Kidney (tissue), 13 donors: ENCODE measurements at regions not wholly inside any gene's neighbourhood (a gene's known extent, or its start where the extent isn't known, plus 50 kb on each side); places are given as distances from the start of the nearest gene placed in this dataset.

Experiments used
- DNase-seq, 5 donors: peaks; one replicate each; pipeline ENCODE4 v3.0.0-alpha.2; 2013 to 2020
- FAIRE-seq: peaks from 2 replicates; lab custom pipeline; 2012; peaks lifted over from hg19 to GRCh38; lab: Jason Lieb, UNC
- H3K27ac ChIP-seq, 2 donors: one replicate each; pipeline ENCODE4 v1.7.0; 2013; ENCODE audit warnings: low read depth in 2 of 2, low read length in 2 of 2, inconsistent platforms in 1 of 2
- H3K27me3 ChIP-seq: one replicate; pipeline ENCODE4 v1.7.1; 2013; ENCODE audit warnings: low read length, inconsistent platforms; ENCODE audit not compliant: control insufficient read depth, insufficient read depth
- H3K36me3 ChIP-seq, 3 donors: one replicate each; pipeline versions ENCODE4 v1.7.0 to v1.7.1; 2013; ENCODE audit warnings: low read length in 3 of 3, control low read depth in 1 of 3, inconsistent platforms in 1 of 3; ENCODE audit not compliant: insufficient read depth in 3 of 3, control insufficient read depth in 2 of 3
- H3K4me1 ChIP-seq, 3 donors: one replicate each; pipeline versions ENCODE4 v1.7.0 to v1.7.1; 2013; ENCODE audit warnings: low read length in 3 of 3, inconsistent platforms in 1 of 3, low read depth in 1 of 3; ENCODE audit not compliant: control insufficient read depth in 2 of 3, insufficient read depth in 2 of 3
- H3K4me3 ChIP-seq, 3 donors: one replicate each; pipeline versions ENCODE4 v1.7.0 to v1.8.1; 2013; ENCODE audit warnings: low read length in 3 of 3, control low read depth in 1 of 3, inconsistent platforms in 1 of 3
- H3K9ac ChIP-seq, 3 donors: one replicate each; pipeline versions ENCODE4 v1.7.0 to v1.7.1; 2013; ENCODE audit warnings: low read length in 3 of 3, control low read depth in 1 of 3, inconsistent platforms in 1 of 3
- H3K9me3 ChIP-seq, 3 donors: one replicate each; pipeline versions ENCODE4 v1.7.0 to v1.7.1; 2013; ENCODE audit warnings: low read length in 3 of 3, control low read depth in 1 of 3, inconsistent platforms in 1 of 3; ENCODE audit not compliant: control insufficient read depth in 2 of 3, insufficient read depth in 1 of 3
- CTCF ChIP-seq: IDR thresholded peaks from 3 replicates; pipeline ENCODE4 v1.5.1; 2012; ENCODE audit warnings: mild to moderate bottlenecking, moderate library complexity, borderline replicate concordance; ENCODE audit not compliant: insufficient read depth; ENCODE audit errors: extremely low read depth
- intact Hi-C: fragments of 100-400 bp; cut with DNase I; formaldehyde crosslinking; loops from one replicate; pipeline ENCODE4 v1.11.1; 2022
- donor health status: control.
- donor health status: control.
- donor health status: control.
- donor health status: control.
- donor health status: control.
- donor health status: DM: yes; HTN: yes; CAD: no.
- donor health status: Normal renal cell carcinoma (clear cell type).

GRCh38 chr15:69511015-69511414 is 58.4 kb downstream of the RPLP1 start:
- H3K4me3 ChIP-seq, result no peak overlapping the region
- FAIRE-seq (no peak), DNase-seq (no peak)
- H3K36me3 ChIP-seq, result no peaks in the 10 kb centered on the region
- no peaks in the 10 kb centered on the region for H3K27me3 ChIP-seq
- no peaks in the 10 kb centered on the region for H3K4me1 ChIP-seq
- TF ChIP-seq CTCF, result no peak
- no peak overlapping the region for H3K27ac ChIP-seq
- no peaks in the 10 kb centered on the region for H3K9me3 ChIP-seq
- no peak overlapping the region for H3K9ac ChIP-seq
- intact Hi-C loops, result no loop called here

GRCh38 chr15:69511716-69512340 is 59.2 kb downstream of the RPLP1 start:
- no peaks in the 10 kb centered on the region for H3K9me3 ChIP-seq
- intact Hi-C loops, result no loop called here
- no peak for FAIRE-seq
- H3K9ac ChIP-seq, result no peak overlapping the region
- H3K27ac ChIP-seq, result no peak overlapping the region
- H3K27me3 ChIP-seq, result no peaks in the 10 kb centered on the region
- no peak overlapping the region for H3K4me3 ChIP-seq
- TF ChIP-seq CTCF, result no peak
- no peak for DNase-seq
- no peaks in the 10 kb centered on the region for H3K4me1 ChIP-seq
- no peaks in the 10 kb centered on the region for H3K36me3 ChIP-seq

GRCh38 chr15:69513450-69513960 is 60.9 kb downstream of the RPLP1 start:
- no peak overlapping the region for H3K4me3 ChIP-seq
- no peak for DNase-seq

More at GRCh38 chr15:69513450-69513960, 60.9 kb downstream of the RPLP1 start:
- no peak for TF ChIP-seq CTCF
- FAIRE-seq, result no peak
- no peaks in the 10 kb centered on the region for H3K36me3 ChIP-seq
- no peak overlapping the region for H3K9ac ChIP-seq
- H3K27me3 ChIP-seq, result no peaks in the 10 kb centered on the region
- no peak overlapping the region for H3K27ac ChIP-seq
- intact Hi-C loops, result no loop called here
- H3K9me3 ChIP-seq, result no peaks in the 10 kb centered on the region
- no peaks in the 10 kb centered on the region for H3K4me1 ChIP-seq
